ENCODE measurements at regions not wholly inside any gene's neighbourhood (a gene's known extent, or its start where the extent isn't known, plus 50 kb on each side); places are given as distances from the start of the nearest gene placed in this dataset.

GRCh38 chr13:24074678-24075077, 85.8 kb upstream of the SPATA13 start:
- TF ChIP-seq CTCF (IDR thresholded peaks at IDR 0.05; ENCODE audit: poor library complexity) (no peak), EZH2phosphoT487 (IDR thresholded peaks at IDR 0.05; ENCODE audit: low read depth, severe bottlenecking, unreplicated experiment) (no peak), EZH2 (IDR thresholded peaks at IDR 0.05; ENCODE audit: borderline replicate concordance) (no peak)

All from hepatocyte (in vitro differentiated cells).